WTC11 (cell line): ENCODE measurements at regions not wholly inside any gene's neighbourhood (a gene's known extent, or its start where the extent isn't known, plus 50 kb on each side); places are given as distances from the start of the nearest gene placed in this dataset.

Experiments
- ARID4B ChIP-seq: sonication (generic); formaldehyde crosslinking; IDR thresholded peaks from 2 replicates; pipeline ENCODE4 v1.8.0; 2023; ENCODE audit warnings: missing genetic modification reagents, mild to moderate bottlenecking, borderline replicate concordance
- E2F4 ChIP-seq: sonication (generic); formaldehyde crosslinking; IDR thresholded peaks from 2 replicates; pipeline ENCODE4 v1.8.1; 2022; ENCODE audit warnings: low read depth, mild to moderate bottlenecking, moderate library complexity, missing genetic modification reagents, borderline replicate concordance
- ETV6 ChIP-seq: sonication (generic); formaldehyde crosslinking; IDR thresholded peaks from 2 replicates; pipeline ENCODE4 v1.8.1; 2022; ENCODE audit warnings: mild to moderate bottlenecking, missing genetic modification reagents
- FOXJ3 ChIP-seq: sonication (generic); formaldehyde crosslinking; IDR thresholded peaks from 2 replicates; pipeline ENCODE4 v1.9.0; 2021; ENCODE audit warnings: missing genetic modification reagents, mild to moderate bottlenecking, borderline replicate concordance
- IRF2 ChIP-seq: sonication (generic); formaldehyde crosslinking; IDR thresholded peaks from 2 replicates; pipeline ENCODE4 v1.8.0; 2022; ENCODE audit warnings: low read depth, missing genetic modification reagents, borderline replicate concordance
- MLX ChIP-seq: sonication (generic); formaldehyde crosslinking; IDR thresholded peaks from 2 replicates; pipeline ENCODE4 v1.8.1; 2023; ENCODE audit warnings: mild to moderate bottlenecking, missing genetic modification reagents, moderate library complexity
- MXD4 ChIP-seq: fragments of 250-450 bp; sonication (Bioruptor Pico); IDR thresholded peaks from 2 replicates; pipeline ENCODE4 v1.8.0; 2021; ENCODE audit warnings: mild to moderate bottlenecking, moderate library complexity, borderline replicate concordance
- PRDM15 ChIP-seq: sonication (generic); formaldehyde crosslinking; IDR thresholded peaks from 2 replicates; pipeline ENCODE4 v1.8.0; 2022; ENCODE audit warnings: missing genetic modification reagents
- USF1 ChIP-seq: sonication (generic); formaldehyde crosslinking; IDR thresholded peaks from 2 replicates; pipeline ENCODE4 v1.8.0; 2022; ENCODE audit warnings: mild to moderate bottlenecking, missing genetic modification reagents
- ZNF219 ChIP-seq: sonication (generic); formaldehyde crosslinking; IDR thresholded peaks from 2 replicates; pipeline ENCODE4 v1.8.0; 2023; ENCODE audit warnings: missing genetic modification reagents, mild to moderate bottlenecking, borderline replicate concordance
- TF ChIP-seq, protein P1 (sequence below): fragments of 200-600 bp; IDR thresholded peaks from 2 replicates; pipeline ENCODE4 v1.8.0; 2022; ENCODE audit warnings: antibody characterized with exemption

- TF ChIP-seq MLX (CRISPR knock-in tag) (no peak), E2F4 (CRISPR knock-in tag) (no peak), ARID4B (CRISPR knock-in tag) (no peak), IRF2 (CRISPR knock-in tag) (no peak), FOXJ3 (CRISPR knock-in tag) (no peak), ETV6 (CRISPR knock-in tag) (no peak), USF1 (CRISPR knock-in tag) (no peak), ZNF219 (CRISPR knock-in tag) (no peak), MXD4 (no peak), PRDM15 (CRISPR knock-in tag) (no peak)
- TF ChIP-seq, protein P1, sequence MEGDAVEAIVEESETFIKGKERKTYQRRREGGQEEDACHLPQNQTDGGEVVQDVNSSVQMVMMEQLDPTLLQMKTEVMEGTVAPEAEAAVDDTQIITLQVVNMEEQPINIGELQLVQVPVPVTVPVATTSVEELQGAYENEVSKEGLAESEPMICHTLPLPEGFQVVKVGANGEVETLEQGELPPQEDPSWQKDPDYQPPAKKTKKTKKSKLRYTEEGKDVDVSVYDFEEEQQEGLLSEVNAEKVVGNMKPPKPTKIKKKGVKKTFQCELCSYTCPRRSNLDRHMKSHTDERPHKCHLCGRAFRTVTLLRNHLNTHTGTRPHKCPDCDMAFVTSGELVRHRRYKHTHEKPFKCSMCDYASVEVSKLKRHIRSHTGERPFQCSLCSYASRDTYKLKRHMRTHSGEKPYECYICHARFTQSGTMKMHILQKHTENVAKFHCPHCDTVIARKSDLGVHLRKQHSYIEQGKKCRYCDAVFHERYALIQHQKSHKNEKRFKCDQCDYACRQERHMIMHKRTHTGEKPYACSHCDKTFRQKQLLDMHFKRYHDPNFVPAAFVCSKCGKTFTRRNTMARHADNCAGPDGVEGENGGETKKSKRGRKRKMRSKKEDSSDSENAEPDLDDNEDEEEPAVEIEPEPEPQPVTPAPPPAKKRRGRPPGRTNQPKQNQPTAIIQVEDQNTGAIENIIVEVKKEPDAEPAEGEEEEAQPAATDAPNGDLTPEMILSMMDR, result no peak
These were observed 595.2 kb downstream of the BRD1 start for GRCh38 chr22:49232319-49233067.
